ENCODE measurements at regions not wholly inside any gene's neighbourhood (a gene's known extent, or its start where the extent isn't known, plus 50 kb on each side); places are given as distances from the start of the nearest gene placed in this dataset.

DNA sequence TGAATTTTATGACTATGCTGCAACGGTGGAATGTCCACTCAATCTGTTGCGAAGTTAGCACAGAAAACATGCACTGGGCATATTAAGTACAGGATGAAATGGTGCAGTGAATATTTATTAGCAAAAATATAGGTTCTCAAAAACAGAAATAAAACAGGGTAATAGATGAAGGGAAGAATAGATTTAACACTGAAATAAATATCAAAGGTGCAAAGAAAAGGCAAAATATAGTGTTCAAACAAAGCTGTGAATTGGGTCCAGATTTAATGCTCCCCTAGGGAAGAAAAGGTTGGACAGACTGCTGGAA, 435.2 kb upstream of the MGMT start:
- TF ChIP-seq, protein P1, sequence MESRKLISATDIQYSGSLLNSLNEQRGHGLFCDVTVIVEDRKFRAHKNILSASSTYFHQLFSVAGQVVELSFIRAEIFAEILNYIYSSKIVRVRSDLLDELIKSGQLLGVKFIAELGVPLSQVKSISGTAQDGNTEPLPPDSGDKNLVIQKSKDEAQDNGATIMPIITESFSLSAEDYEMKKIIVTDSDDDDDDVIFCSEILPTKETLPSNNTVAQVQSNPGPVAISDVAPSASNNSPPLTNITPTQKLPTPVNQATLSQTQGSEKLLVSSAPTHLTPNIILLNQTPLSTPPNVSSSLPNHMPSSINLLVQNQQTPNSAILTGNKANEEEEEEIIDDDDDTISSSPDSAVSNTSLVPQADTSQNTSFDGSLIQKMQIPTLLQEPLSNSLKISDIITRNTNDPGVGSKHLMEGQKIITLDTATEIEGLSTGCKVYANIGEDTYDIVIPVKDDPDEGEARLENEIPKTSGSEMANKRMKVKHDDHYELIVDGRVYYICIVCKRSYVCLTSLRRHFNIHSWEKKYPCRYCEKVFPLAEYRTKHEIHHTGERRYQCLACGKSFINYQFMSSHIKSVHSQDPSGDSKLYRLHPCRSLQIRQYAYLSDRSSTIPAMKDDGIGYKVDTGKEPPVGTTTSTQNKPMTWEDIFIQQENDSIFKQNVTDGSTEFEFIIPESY (IDR thresholded peaks at IDR 0.05) = no peak
- TF ChIP-seq, protein P2, sequence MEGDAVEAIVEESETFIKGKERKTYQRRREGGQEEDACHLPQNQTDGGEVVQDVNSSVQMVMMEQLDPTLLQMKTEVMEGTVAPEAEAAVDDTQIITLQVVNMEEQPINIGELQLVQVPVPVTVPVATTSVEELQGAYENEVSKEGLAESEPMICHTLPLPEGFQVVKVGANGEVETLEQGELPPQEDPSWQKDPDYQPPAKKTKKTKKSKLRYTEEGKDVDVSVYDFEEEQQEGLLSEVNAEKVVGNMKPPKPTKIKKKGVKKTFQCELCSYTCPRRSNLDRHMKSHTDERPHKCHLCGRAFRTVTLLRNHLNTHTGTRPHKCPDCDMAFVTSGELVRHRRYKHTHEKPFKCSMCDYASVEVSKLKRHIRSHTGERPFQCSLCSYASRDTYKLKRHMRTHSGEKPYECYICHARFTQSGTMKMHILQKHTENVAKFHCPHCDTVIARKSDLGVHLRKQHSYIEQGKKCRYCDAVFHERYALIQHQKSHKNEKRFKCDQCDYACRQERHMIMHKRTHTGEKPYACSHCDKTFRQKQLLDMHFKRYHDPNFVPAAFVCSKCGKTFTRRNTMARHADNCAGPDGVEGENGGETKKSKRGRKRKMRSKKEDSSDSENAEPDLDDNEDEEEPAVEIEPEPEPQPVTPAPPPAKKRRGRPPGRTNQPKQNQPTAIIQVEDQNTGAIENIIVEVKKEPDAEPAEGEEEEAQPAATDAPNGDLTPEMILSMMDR (IDR thresholded peaks at IDR 0.05; ENCODE audit: low read depth, low read length, missing input control) = no peak
- TF ChIP-seq, protein P3, sequence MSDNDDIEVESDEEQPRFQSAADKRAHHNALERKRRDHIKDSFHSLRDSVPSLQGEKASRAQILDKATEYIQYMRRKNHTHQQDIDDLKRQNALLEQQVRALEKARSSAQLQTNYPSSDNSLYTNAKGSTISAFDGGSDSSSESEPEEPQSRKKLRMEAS (IDR thresholded peaks at IDR 0.05) = no peak
- TF ChIP-seq JUND (IDR thresholded peaks at IDR 0.05) (no peak), RAD21 (IDR thresholded peaks at IDR 0.05) (no peak), EGR1 (IDR thresholded peaks at IDR 0.05; ENCODE audit: low read depth in 2 of 2) (no peak), TAF1 (conservative IDR thresholded peaks at IDR 0.05) (no peak), GABPA (IDR thresholded peaks at IDR 0.05 in 1 of 2, conservative IDR thresholded peaks at IDR 0.05 in 1 of 2) (no peak), FOXA1 (IDR thresholded peaks at IDR 0.05) (no peak), YY1 (IDR thresholded peaks at IDR 0.05) (no peak)
- TF ChIP-seq, protein P4, sequence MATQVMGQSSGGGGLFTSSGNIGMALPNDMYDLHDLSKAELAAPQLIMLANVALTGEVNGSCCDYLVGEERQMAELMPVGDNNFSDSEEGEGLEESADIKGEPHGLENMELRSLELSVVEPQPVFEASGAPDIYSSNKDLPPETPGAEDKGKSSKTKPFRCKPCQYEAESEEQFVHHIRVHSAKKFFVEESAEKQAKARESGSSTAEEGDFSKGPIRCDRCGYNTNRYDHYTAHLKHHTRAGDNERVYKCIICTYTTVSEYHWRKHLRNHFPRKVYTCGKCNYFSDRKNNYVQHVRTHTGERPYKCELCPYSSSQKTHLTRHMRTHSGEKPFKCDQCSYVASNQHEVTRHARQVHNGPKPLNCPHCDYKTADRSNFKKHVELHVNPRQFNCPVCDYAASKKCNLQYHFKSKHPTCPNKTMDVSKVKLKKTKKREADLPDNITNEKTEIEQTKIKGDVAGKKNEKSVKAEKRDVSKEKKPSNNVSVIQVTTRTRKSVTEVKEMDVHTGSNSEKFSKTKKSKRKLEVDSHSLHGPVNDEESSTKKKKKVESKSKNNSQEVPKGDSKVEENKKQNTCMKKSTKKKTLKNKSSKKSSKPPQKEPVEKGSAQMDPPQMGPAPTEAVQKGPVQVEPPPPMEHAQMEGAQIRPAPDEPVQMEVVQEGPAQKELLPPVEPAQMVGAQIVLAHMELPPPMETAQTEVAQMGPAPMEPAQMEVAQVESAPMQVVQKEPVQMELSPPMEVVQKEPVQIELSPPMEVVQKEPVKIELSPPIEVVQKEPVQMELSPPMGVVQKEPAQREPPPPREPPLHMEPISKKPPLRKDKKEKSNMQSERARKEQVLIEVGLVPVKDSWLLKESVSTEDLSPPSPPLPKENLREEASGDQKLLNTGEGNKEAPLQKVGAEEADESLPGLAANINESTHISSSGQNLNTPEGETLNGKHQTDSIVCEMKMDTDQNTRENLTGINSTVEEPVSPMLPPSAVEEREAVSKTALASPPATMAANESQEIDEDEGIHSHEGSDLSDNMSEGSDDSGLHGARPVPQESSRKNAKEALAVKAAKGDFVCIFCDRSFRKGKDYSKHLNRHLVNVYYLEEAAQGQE (IDR thresholded peaks at IDR 0.05) = no peak

Data from liver (tissue), 3 donors.